ENCODE measurements at regions not wholly inside any gene's neighbourhood (a gene's known extent, or its start where the extent isn't known, plus 50 kb on each side); places are given as distances from the start of the nearest gene placed in this dataset.

DNA sequence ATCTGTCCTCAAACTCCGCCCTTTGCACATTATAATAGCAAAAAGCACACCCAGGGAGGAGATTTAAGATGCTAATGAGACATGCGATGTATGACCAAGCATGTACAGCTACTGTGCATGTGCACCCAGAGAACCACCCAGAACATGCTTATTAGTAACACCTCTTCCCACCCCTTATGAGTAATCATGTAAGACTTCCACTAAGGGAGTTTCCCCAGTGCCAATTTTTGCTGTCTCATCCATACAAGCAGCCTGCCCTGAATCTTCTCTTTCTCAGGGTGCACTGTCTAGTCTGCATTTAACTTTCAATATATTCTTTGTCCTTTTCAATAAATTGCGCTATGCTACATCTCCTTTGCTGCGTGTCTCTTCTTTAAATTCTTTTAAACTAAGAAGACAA is 830.0 kb upstream of the NOVA1 start:
- H3K4me3 ChIP-seq (ENCODE audit: low read depth, low read length), result no peak overlapping the region
- TF ChIP-seq CTCF (conservative IDR thresholded peaks at IDR 0.05; ENCODE audit: low read depth, low read length), result no peak
- DNase-seq (ENCODE audit: low read depth), result peak; percentile 76

DNA sequence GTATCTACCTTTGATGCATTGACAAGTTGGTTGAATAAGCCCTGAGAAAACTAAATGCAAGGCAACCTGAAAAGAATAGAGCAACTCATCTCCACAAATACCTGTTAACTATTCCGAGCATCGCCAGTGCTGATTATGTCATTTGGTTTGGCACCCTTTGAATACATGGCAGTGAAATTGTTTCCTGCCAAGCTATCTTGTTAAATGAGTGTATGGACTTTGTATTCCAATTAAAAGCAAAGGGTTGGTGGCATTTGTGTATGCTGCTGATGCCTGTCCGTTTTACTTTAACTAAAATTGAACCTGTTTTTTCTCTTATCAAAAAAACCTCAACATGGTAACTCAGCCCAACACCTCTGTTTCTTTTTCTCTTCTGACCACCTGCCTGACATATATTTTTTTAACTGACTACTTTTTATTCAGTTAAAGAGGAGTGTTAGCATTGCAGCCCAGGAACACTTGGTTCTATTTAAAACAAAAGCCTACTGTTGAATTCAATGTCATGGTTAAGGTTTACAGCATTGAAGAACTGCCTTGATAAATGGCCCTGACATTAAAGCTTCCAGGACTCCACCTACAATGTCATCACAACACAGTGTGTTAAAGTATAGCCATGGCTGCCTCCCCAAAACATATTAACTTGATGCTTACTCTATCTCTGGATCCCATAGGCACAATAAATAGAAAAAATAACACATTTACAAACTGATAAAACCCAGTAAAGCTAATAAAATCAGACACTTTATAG is 838.3 kb upstream of the NOVA1 start:
- no peak overlapping the region for H3K4me3 ChIP-seq (ENCODE audit: low read depth, low read length)
- no peak for DNase-seq (ENCODE audit: low read depth)
- no peak for TF ChIP-seq CTCF (conservative IDR thresholded peaks at IDR 0.05; ENCODE audit: low read depth, low read length)

DNA sequence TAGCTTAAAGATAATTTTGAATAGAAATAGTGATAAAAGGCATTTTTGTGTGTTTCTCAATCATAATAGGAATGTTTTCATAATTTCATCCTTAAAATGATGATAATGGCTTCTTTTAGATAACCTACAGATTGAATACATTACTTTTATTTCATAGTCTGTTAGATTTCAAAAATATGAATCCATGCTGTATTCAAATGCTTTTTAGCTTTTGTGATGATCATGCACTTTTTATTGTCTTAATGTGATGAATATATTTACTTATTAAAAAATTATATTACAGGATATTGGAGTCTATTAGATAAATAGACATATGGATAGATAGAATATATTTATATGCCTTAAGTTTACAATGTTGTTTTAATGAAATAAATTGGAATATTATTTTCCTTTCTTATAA is 886.8 kb upstream of the NOVA1 start:
- TF ChIP-seq CTCF (conservative IDR thresholded peaks at IDR 0.05; ENCODE audit: low read depth, low read length), result no peak
- DNase-seq (ENCODE audit: low read depth), result no peak
- H3K4me3 ChIP-seq (ENCODE audit: low read depth, low read length), result no peak overlapping the region

- DNase-seq (ENCODE audit: low read depth), result no peak
- H3K4me3 ChIP-seq (ENCODE audit: low read depth, low read length), result no peak overlapping the region
Measured at GRCh38 chr14:27485193-27485592, 887.4 kb upstream of the NOVA1 start.

GRCh38 chr14:27506272-27506671 is 908.4 kb upstream of the NOVA1 start:
- TF ChIP-seq CTCF (conservative IDR thresholded peaks at IDR 0.05; ENCODE audit: low read depth, low read length), result no peak
- DNase-seq (ENCODE audit: low read depth), result no peak
- H3K4me3 ChIP-seq (ENCODE audit: low read depth, low read length), result no peak overlapping the region

More at GRCh38 chr14:27485193-27485592, 887.4 kb upstream of the NOVA1 start:
- TF ChIP-seq CTCF (conservative IDR thresholded peaks at IDR 0.05; ENCODE audit: low read depth, low read length), result no peak

- peak; percentile 22 for DNase-seq (ENCODE audit: low read depth)
- no peak overlapping the region for H3K4me3 ChIP-seq (ENCODE audit: low read depth, low read length)
- TF ChIP-seq CTCF (conservative IDR thresholded peaks at IDR 0.05; ENCODE audit: low read depth, low read length), result peak; percentile 80
Measured at GRCh38 chr14:27528328-27528727, 930.5 kb upstream of the NOVA1 start.

DNA sequence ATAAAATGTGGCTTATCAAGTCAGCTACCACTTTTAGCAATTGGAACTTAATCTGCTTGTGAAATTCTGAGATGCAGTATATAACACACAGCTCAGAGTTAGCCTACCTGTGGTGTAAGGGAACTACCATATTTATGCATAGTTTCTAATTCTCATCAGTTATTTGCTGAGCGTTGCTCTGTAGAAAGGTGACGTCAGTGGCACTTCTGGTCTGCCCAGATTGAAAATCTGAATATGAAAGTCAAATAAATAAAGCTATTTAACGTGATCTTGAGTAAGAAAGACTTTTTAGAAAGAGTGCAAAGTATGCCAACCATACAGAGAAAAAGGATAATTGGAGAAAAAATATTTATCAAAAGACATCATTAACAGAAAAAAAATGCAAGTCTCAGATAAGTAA is 938.9 kb upstream of the NOVA1 start:
- no peak overlapping the region for H3K4me3 ChIP-seq (ENCODE audit: low read depth, low read length)
- no peak for DNase-seq (ENCODE audit: low read depth)
- TF ChIP-seq CTCF (conservative IDR thresholded peaks at IDR 0.05; ENCODE audit: low read depth, low read length), result no peak
